ENCODE measurements at regions not wholly inside any gene's neighbourhood (a gene's known extent, or its start where the extent isn't known, plus 50 kb on each side); places are given as distances from the start of the nearest gene placed in this dataset.

DNA sequence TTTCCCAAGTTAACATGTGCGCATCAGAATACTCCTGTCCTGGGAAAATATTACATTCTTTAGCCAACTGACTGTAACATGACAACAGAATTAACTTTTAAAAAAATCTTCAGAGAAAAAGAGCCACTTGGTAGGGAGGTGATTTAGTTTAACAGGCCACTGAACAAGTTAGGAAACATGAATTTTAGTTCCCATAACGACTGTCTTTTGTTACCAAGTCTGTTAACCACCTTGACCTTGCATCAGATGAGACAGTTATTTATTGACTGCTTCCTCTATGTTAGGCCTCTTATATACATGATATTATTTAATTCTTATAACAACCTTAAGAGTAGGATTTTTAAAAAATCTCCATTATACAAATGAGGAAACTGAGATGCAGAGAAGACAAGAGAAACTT is 268.6 kb downstream of the NDFIP2 start:
- DNase-seq = no peak

DNA sequence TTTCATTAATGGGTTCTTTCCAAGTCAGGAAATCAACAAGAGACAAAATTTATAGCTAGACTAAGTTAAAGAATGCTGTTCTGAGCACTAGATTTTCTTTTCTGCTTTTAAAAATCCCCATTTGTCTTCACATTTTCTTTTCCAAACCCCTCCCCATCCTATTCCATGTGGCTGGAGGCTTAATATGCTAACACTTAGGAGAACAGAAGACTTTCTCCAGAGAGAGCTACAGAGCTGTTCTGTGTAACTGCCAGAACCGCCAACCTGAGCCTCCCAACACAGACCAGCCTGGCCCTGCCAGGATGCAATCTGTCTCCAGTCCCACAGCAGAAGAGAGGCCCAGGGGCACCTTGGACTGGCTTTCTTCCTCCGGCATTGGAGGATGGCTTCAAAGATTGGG is 264.1 kb downstream of the NDFIP2 start:
- DNase-seq = no peak

DNA sequence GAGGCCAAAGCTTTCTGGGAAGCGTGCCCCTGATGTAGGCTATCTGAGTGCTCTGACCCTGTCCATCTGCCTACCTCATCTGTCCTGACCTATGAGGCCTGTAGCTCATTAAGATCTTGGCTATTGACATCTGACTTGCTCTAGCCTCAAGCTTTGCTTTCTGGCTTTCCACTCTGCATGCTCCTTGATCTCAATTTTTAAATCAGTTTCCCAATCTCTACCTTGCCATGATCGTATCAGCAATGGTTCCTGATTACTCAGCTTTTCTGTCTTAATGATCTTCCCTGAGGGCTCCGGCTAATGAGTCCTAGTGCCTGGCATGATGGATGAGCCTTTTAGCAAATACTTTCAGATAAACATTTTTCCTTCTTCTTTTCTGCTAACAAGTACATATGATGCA is 262.0 kb downstream of the NDFIP2 start:
- DNase-seq = no peak

DNA sequence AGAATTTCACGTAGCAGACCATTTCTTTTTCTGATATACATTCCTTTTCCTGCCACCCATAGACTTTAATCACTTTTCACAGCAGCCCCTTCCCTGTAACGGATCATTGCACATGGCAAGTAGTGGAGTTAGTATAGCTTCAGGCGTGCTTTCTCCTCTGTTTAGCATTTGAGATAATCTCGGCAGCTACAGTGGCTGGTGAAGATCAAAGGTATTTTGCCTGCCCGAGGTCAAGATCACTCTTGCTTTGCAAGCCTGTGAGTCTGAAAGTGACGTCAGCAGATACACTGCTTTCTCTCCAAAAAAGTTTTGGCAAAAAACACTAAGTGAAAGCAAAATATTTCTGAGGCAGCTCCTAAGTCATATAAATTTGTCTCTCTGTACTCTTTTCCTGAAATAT is 260.0 kb downstream of the NDFIP2 start:
- DNase-seq = no peak

DNA sequence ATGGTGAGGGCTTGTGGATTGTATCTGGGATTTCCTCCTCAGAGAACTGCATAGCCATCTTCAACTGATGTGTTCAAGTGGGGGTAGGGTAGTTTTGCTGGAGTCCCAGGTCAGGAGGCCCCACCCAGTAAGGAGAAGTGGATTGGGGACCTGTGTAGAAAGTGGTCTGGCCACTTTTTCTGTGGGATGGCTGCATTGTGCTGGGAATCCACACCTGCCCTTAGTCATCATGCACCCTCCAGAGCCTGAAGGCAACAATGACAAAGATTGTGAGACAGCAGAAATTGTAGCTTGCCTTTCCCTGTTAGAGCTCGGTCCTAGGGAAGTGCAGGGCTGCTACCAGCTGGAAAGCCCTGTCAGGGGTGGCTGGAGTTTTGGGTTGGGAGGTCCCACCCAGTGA is 255.4 kb downstream of the NDFIP2 start:
- DNase-seq = no peak

DNA sequence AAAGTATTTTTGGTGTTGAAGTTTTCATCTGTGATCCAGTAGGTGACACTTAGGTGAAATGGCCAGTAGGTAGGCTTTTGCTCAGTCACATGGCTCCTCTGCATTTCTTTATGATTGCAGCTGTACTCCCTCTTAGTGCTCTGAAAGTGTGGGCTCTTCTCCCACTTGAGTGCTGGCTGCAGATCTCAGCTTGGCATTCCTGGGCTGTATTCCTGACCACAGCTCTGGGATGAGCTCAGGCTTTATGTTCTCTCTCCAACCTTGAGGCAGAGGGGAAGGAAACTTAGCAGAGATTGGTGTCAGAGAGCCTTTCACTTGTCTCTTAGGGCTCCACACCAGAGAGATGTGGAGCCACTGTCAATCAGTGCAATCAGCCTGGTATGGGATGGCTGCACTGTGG is 254.3 kb downstream of the NDFIP2 start:
- DNase-seq = no peak

DNA sequence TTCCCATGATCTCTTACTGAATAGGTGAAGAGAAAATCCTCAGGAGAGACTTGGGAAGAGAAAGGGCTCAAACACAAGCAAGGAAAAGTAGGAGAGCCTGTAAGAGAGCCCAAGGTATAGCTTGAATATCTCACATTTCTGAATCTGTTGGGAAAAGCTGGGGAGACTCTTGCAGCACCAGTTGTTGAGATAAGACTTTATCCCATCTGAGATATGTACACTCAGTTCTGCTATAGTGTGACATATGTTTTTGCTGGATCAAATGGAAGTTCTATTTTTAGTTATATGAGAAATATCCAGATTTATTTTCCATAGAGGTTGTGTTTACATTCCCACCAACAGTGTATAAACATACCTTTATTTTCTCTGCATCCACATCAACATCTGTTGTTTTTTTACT is 246.1 kb downstream of the NDFIP2 start:
- DNase-seq = no peak

DNA sequence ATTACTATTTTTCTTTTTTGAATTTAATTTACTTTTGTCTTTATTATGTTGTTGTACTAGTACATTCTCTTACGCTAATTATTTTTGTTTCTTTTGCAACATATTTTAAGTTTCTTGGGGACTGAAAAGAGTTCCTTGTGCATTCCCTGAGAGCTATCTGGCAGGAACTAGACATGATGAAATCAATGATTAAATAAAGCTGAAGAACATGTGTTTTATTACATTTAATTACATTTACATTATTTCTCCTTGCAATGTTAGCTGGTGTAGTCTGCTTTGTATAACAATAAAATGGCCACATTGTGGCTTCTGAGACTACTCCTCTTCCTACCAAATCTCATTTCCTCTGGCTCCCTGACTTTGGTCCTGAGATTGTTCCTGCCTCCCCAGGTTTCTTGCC is 244.9 kb downstream of the NDFIP2 start:
- no peak for DNase-seq

DNA sequence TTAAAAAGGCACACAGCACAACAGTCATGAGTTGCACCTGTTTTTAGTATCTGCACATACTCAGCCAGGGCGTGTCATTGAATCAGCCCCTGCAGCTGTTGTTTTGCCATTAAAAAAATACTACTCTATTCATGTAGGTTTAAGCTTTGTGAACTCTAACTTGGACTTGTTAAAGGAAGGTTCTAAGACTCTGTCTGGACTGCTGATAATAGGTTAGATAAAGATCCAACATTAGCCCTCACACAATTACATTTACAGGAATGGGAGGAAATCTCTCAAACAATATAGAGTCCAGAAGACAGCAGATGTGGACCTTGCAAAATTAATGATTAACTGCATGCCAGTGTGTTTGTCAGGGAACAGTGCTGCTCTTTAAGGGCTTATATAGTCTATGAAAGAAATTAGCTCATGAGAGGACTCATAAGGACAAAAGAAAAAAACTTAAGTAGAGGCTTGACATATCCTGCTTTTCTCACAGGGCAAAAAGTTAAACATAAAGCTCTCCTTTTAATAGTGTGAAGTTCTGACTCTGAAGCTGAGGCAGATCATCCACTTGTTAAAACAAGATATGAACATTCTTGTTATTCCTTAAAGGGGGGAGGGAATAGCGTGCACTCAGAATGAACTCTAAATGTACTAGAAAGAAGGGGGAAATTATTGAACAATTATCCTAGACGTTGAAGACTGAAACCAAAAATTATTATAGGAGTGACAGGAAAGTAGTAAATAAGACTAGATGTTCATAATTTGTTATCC is 243.6 kb downstream of the NDFIP2 start:
- no peak for DNase-seq

DNA sequence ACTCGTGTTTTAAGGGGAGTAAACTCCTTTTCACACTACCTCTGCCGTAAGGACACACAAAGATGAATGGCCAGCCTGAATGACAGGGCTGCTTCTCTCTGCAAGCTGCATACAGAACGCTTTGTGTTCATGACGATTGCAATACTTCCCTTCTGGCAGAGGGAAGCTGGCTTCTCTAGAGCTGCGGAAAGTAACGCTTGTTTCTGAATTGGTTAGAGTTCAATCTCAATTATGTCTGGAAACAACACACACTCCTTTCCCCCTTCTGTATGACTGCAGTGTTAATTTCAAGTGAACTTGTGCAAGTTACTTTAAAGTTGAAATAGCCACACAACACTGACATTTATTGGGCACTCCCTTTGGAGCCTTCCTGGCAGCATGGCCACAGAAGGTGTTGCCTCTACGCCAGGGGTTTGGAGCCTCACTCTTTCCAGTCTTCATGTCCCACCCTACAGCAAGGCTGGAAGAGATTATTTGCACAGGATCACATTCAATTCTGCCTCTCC is 242.6 kb downstream of the NDFIP2 start:
- no peak for DNase-seq

DNA sequence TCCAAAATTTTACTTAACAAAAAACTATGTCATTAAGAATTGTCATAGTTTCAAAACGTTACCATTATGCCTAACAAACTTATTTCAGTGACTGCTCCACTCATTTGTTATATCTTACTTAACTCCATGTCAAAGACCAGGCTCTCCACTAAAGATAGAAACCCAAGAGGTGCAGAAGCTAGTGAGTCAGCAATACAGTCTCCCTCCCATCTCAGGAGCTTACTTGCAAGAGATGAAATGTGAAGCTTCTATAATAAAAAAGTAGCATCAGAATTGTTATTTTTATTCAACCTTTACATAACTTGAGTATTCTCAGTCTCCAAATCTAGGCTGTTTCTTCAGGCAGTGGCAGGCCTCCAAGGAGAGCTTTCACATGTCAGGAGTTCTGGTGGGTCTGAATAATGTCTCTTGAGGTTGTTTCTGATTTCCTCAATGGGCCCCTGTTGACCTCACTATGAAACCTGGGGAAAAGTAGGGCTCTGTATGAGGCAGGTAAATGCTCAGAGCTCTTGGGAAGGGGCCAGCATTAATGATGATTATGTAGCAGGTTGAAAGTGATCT is 242.0 kb downstream of the NDFIP2 start:
- no peak for DNase-seq

DNA sequence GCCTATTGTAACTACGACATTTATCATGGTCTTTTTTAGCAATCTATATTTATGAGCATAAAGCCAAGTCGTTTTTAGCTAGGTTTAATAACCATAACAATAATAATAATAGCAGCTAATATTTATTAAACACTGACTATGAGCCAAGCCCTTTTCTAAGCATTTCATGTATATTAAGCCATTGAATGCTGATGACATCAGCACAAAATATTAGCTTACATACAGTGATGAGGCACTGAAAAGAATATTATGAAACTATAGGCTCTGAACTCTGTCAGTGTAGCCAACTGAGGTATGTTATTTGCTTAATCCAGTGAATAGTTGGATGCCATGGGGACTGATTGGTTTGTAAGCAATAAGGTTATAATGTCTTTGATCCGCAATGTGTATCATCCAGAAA is 235.2 kb downstream of the NDFIP2 start:
- no peak for DNase-seq

DNA sequence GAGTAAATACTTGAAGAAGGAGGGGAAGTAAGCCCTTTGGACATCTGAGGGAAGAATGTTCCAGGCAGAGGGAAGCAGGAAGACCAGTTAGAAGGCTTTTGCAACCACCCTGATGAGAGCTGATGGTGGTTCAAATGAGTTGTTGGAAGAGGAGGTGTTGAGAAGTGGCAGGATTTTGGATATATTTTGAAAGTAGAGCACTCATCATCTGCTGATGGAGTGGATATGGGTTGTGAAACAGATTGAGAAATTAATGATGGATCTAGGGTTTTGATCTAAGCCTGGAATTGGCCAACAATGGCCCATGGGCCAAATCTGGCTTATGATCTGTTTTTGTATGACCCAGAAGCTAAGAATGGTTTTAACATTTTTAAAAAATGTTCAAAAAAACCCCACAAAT is 230.7 kb downstream of the NDFIP2 start:
- DNase-seq = no peak

DNA sequence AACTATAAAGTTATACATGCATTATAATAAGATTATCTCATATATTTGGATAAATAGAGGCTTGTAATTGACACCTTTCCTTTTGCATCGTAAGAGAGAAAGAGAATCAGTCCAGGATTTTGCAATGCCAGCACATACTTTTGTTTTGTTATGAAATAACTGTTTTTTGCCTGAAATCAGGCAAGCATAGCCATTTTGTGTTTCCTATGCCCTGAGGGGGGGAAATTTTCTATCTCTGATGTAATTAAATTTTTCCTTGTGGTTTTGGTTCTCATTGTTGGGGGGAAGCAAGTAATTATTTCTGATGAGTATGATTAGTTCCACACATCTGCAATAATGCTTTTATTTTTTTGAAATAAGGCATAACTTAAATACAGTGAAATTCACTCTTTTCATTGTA is 229.4 kb downstream of the NDFIP2 start:
- no peak for DNase-seq

DNA sequence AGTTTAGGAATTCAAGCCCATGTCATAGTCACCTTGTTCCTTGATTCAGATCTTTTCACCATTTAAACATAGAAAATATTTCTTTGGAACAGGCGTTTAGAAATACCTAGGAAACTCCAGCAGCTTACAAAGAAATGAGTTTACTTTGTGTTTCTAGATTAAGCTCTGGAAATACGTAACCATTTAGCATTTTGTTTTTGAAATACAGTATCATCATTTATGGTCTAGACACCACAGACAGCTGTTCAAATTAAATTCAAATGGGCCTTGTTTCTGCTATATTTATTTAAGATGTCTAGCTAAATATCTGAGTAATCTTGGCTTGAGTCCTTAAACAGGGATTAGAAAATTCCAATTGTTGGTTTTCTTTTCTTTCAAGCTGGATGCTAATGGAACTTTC is 228.5 kb downstream of the NDFIP2 start:
- DNase-seq = no peak

DNA sequence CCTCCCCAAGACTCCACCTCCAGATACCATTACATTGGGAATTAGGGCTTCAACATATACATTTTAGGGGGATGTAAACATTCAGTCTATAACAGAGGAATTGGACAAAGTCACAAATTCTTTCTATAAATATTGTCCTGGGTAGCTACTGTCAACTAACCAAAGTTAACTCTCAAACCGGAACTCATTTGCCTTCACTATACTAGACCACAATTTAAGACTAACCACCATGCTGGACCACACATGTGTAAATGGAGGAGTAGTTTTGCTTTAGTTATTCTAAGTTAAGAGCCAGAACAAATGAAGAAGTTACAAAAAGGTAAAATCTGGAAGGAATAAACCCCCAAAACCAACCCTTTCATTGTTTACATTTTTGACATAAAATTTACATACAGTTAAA is 222.8 kb downstream of the NDFIP2 start:
- no peak for DNase-seq

DNA sequence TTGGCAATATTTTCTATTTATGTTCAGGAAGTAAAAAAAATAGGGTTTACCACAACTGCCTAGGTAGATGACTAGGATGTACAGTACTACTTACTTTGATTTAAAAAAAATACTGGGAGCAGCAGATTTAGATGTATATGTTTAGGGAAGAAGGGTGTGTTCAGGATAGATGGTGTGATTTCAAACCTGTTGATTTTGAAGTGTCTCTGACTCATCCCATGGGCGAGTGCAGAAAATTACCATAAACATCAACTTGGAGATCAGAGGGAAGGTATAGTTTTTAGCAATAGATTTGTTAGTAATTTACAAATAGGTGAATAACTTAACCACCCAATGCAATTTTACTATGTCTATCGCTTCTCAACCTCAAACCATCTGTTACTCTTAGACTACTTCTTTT is 214.8 kb downstream of the NDFIP2 start:
- DNase-seq = no peak

DNA sequence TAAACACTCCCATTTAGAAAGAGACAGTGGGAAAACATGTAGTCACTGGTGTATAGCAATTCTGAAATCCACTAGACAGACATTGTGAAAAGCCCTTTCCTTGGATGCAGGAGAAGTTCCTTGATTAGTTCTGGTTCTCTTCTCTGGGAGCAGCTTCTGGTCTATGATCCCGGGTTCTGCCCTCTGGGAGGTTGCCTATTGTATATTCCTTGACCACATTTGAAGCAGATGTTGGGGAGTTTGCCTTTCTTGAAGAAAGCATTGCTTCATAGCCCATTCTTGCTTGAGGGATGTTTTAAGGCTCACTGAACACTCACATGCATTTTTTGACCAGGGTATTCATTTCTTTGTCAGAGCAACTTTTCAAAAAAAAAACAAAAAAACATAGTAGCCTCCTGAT is 211.9 kb downstream of the NDFIP2 start:
- no peak for DNase-seq

DNA sequence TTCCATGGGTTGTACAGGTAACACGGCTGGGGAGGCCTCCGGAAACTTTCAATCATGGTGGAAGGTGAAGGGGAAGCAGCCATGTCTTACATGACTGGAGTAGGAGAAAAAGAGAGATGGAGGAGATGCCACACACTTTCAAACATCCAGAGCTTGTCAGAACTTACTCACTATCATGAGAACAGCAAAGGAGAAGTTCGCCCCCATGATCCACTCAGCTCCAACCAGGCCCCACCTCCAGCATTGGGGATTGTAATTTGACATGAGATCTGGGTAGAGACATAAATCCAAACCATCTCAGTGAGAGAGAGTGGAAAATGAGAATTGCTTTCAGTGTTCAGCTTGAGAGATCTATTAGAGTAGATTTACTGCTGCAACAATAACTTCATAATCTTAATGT is 210.9 kb downstream of the NDFIP2 start:
- DNase-seq = no peak

DNA sequence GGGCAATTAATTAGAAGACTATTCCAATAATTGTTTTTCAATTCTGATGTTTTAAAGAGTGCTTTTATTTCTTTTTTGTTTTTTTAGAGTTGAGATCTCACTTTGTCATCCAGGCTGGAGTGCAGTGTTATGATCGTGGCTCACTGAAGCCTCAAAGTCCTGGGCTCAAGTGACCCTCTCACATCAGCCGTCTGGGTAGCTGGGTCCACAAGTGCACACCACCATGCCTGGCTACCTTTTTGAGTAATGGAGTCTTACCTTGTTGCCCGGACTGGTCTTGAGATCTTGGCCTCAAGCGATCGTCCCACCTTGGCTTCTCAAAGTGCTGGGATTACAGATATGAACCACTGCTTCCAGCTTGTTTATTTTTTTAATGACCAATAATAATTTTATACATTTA is 207.8 kb downstream of the NDFIP2 start:
- DNase-seq = no peak

DNA sequence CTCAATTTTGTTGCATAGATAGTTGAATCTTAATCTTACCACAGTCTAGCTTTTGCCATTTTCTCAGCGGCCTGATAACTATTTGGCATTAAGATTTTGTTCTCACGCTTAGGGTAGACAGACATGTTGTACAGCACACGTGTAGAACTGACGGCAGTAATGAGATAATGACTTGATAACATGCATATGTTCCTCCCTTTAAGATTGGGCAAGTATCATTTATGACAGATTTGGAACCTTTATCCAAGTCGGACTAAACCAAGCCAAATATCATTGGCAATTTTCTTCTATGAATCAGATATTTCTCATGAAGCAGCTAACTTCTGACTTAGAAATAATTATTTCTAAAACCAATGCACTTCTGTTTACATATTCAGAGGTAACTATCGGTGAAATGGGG is 205.5 kb downstream of the NDFIP2 start:
- DNase-seq = no peak

DNA sequence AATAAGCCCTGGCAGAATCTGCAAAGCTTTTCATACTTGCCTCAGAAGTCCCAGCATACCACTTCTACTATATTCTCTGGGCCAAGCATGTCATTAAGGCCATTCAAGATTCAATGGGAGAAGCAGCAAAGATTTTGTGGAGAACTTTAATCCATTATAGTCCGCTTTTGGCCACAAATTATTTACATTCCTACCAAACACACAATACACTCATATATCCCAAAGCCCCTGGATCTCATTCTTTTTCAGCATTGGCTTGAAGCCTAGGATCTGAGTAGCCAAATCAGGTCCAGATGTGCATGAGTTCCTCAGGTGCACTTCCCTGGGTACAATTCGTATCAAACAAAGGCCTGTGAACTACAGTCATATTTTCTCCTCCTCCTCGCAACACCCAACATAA is 203.4 kb downstream of the NDFIP2 start:
- DNase-seq = no peak

DNA sequence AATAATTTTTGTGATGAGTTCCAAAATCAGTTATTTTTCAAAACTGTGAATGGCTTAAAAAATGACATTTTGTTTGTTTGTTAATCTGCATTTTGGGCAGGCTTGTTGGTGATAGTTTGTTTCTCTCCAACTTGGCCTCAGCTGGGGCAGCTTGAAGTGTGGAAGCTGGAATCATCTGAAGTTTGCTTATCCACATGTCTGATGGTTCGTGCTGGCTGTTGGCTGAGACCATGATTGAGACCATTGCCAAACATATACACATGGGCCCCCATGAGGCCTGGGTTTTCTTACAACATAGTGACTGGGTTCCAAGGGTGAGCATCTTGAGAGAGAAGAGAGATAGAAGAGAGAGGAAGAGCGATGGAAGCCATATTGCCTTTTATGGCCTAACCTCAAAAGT is 201.2 kb downstream of the NDFIP2 start:
- no peak for DNase-seq

DNA sequence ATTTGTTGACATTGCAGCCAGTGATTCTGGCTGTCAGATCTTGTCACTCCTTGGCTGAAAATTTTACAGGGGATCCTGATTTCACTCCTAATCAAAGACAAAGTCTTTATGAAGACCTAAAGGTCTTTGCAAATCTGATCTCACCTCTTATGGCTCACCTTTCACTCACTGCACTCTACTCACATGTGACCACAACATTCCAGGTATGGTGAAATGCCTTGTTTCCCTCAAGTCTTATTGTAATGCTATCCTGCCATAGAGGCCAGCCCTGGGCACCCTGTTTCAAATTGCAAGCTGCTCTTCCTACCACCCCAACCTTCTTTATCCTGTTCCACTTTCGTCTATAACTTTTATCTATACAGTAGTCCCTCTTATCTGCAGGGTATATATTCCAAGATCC is 200.1 kb downstream of the NDFIP2 start:
- DNase-seq = no peak

DNA sequence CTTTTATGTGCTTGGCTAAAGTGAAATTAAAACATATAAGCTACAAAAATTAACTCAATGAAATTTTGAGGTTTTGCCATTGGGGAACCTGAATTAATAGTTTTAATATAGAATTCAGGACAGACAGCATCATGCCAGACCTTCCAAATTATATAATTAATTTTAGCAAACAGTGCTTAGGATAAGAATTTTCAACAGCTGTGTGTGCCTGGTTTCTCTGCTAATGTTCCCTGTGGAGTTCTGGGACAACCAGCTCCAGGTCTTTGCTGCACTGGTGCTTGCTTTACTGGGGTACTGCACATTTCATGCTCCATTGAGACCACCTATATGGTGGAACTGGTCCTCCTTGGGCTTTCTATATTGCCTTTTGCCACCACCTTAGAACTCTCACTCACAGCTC is 199.5 kb downstream of the NDFIP2 start:
- DNase-seq = no peak
